GM21515 (cell line): ENCODE measurements at regions not wholly inside any gene's neighbourhood (a gene's known extent, or its start where the extent isn't known, plus 50 kb on each side); places are given as distances from the start of the nearest gene placed in this dataset.
"Not testable (repeated sequence)": the region's sequence is repeated elsewhere in the genome, so short reads cannot be mapped to it uniquely, and the experiment has no call there.

Experiments used
- ATAC-seq: cut with Tn5 transposase; IDR thresholded peaks from one replicate; pipeline ENCODE4 v1.9.1; 2021; ENCODE audit not compliant: unreplicated experiment

DNA sequence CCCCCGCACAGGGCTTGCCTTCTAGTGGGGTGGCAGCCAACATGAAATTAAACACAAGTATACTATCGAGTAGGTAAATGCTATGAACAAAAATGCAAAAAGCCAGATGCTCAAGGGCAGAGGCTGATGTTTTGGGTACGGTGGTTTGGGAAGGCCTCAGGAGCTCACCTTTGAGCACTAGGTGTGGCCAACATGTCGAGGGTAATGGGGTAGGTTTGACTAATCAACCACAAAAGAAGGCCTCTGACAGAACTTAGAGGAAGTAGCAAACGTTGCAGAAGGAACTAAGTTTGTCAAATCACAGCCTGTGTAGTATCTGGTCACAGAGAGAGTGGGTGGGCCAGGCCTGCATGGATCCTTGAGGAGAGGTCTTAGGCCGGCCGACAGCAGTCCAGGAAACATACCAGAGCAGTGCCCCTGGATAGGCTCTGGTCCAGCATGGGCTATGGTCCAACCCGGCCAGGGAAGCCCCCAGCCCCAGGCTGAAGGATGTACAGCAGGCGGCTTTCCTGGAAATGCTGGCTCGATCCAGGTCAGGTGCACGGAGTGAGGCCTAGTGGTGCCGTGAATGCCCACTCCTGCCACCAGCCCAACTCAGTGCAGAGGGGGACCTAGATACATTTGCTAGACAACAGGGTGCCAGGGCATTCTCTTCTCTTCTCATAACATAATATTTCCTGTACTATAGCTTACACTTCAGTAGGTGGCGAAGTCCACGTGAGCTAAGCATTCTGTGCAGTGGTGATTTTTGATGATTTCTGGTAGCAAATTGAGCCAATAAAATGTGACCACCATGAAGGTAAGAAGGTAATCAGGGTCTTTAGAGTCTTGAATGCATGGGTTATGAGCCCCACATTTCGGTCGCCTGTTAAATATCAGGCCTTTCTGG, 56.3 kb upstream of the CD93 start:
- ATAC-seq = peak; percentile 80

DNA sequence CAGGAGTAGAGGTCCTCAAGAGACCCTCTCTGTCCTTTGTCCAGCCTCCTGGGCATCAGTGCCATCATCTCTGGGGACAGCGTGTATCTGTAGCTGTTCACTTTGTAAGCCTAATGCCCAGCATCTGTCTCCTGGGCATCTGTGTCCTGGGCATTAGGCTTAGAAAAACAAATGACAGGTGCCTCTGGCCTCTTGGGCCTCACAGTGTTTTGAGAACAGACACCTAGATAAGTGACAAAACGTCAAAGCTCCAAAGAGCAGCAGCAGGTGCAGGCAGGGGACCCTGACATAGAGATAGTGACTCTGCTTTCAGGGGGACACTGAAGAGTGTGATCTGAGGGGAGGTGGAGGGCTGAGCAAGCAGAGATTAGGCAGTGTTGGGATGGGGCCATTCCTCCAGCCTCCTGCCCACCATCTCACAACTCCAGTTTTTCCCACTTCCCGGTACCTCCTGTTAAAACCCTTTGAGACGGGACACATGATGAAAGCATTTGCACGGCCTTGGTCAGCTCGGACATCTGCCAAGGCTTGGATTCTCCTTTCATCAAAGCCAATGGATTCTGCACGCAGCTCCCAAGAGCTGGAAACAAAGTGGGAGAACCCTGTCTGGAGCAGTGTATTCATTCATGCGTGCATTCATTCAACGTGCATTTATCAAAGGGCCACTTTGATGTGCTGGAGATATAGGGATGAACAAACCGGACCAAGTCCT, 55.5 kb upstream of the CD93 start:
- no peak for ATAC-seq

DNA sequence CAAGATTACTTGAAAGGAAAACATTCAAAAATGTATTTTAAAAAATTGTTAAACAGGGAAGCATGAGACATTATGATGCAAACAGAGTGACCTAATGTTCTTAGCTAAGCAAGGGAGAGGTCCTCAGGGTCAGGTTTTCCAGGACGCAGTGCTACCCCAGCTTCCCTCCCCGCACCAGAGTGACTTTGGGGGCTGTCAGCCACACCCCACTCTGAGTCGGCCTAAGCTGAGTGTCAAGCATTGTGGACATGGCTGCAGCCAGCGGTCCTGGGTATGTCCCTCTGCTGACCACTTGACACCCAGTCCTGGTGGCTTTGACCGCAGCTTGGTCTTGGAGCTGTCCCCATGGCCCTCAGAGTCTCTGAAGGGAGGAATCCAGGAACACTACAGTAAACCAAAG, 54.9 kb upstream of the CD93 start:
- ATAC-seq = no peak

DNA sequence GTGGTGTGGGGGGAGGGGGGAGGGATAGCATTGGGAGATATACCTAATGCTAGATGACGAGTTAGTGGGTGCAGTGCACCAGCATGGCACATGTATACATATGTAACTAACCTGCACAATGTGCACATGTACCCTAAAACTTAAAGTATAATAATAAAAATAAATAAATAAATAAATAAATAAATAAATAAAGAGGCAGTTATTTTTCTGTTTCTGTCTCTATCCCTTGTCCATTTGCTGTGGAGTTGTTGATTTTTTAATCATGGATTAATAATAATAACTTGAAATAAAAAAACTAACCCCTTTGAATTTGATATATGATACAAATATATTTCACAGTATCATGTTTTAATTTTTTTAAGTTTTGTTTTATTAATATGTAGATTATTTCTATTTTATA, 53.9 kb upstream of the CD93 start:
- not testable (repeated sequence) for ATAC-seq

DNA sequence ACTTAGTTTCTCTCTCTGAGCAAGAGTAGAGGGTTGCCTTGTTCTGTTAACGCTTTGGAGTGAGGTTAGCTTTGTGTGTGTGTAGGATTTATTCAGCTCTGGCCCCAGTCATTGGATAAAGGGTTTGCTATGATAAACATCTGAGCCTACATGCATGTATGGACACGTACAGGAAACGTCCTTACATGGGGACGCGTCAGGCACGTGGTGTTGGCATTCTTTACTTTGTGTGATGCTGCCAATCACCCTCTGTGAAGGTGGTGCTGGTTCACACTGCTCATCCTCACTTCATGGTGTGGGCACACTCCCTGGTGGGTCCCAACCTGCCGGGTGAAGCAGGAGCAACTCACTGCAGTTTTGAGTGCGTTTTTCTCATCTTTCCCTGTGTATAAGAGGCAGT, 53.4 kb upstream of the CD93 start:
- ATAC-seq = no peak

DNA sequence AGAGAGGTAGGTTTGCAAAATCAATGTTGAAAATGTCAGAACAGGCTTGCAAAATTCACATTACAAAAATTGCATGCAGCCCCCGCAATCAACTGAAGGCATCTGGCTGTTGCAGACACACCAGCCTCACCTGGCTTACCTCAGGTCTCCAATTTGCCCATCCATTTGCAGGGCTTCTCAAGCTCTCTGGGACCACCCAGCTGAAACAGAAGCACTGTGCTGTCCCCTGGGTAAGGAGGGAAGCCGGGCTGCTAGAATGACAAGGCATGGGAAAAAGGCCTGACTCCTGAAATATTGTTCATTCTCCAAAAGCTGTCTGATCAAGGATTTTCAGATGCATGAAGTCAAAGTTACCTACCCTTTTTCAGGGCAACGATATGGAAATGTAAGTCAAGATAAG, 52.6 kb upstream of the CD93 start:
- no peak for ATAC-seq

DNA sequence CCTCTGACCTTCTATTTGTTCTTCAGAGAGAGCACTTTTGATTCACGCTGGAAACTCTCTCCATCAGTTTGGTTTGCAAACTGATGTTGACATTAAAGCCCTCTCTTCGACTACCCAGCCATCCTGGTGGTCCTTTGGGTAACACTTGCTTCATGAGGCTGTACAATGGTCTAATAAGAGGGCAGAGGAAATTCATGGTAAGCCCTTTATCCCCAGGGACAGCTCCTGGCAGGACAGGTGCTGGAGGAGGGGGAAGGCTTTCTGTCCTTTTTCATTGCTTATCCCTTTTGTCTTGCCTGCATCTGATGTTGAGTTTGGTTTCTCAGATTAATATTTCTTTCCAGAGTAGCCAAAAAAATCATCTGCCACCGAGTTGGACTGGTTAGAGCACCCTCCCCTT, 52.1 kb upstream of the CD93 start:
- no peak for ATAC-seq

DNA sequence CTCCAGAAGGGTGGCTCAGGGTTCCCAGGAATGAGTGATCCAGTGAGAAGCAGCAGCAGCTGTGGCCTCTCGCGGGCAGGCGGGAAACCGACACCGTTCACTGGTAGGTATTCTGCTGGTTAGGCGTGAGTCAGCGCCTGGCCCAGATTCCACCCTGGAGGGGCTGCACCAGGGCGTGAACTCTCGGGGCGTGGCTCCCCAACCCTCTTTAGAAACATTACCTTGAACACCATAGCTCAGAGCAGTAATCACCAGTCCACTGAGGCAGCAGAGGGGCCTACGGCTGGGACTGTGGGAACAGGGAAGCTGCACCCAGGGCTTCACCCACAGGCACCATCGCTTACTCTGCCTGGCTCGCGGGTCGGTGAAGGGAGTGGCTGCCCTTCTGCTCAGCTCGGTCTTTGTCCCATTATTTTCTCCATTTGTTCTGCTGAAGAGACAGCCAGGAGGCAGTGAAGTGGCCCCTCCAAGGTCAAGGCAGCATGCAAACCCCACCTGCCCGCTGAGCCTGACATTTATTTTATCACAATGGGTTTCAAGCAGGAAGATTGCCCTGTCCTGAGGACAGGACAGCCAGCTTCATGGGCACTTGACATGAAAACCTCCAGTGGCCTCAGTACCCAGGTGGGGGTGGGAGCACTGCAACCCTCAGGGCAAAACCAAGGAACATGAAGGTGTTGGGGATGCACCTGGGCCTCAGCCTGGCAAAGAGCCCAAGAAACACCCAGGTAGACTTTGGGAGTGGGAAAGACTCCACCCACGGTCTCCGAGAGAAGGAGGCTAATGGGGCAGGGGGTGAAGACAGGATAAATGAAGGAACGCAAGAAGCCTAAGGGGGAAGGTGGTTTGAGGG, 51.0 kb upstream of the CD93 start:
- no peak for ATAC-seq

DNA sequence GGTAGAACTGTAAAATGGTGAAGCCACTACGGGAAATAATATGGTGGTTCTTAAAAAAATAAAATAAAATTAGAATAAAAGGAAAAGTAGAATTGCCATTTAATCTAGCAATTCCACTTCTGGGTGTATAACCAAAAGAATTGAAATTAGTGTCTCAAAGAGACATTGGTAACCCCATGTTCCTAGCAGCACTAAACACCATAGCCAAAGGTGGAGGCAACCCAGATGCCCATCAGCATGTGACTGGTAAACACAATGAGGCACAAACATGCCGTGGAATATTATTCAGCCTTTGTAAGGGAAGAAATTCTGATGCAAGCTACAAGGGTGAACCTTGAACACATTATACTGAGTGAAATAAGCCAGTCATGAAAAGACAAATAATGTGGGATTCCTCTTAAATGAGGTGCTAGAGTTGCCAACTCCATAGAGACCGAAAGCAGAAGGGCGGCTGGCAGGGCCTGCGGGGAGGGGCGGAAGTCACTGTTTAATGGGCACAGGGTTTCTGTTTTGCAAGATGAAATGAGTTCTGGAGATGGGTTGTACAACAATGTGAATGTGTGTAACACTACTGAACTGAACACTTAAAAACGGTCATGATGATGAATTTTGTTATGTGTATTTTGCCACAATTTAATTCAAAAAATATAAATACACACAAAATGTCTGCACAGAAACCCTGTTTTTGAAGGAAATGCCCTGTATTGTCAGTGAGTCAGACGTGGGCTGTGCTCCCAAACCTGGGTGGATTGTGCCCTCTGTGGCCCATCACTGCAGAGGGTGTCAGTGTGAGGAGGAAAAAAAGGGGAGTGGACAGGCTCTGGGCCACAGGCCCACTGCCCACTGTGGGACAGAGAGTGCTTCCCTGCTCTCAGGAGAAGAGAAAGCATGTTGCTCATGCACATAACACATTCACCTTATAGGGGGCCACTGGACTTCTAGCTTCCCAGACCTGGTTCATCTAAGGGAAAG, 49.6 kb upstream of the CD93 start:
- no peak for ATAC-seq
